HAP-1 (cell line): ENCODE measurements at regions not wholly inside any gene's neighbourhood (a gene's known extent, or its start where the extent isn't known, plus 50 kb on each side); places are given as distances from the start of the nearest gene placed in this dataset.

Experiments
- DNase-seq, 2 experiments: peaks; one replicate each; pipeline ENCODE4 v3.0.0-alpha.2; 2016 to 2020; ENCODE audit warnings: low spot score in 2 of 2
- H3K27me3 ChIP-seq: fragments of 250-450 bp; sonication (Bioruptor Pico); 2 replicates; pipeline ENCODE4 v1.5.1; 2020; ENCODE audit warnings: low read depth, mild to moderate bottlenecking, moderate library complexity
- H3K36me3 ChIP-seq: fragments of 250-450 bp; sonication (Bioruptor Pico); replicated peaks from 2 replicates; pipeline ENCODE4 v1.5.1; 2020; ENCODE audit warnings: mild to moderate bottlenecking
- H3K4me1 ChIP-seq: fragments of 250-450 bp; sonication (Bioruptor Pico); 2 replicates; pipeline ENCODE4 v1.5.1; 2020; ENCODE audit warnings: mild to moderate bottlenecking
- H3K4me3 ChIP-seq: fragments of 250-450 bp; sonication (Bioruptor Pico); 2 replicates; pipeline ENCODE4 v1.5.1; 2020; ENCODE audit warnings: mild to moderate bottlenecking, moderate library complexity
- H3K9me3 ChIP-seq: fragments of 250-450 bp; sonication (Bioruptor Pico); 2 replicates; pipeline ENCODE4 v1.5.1; 2020; ENCODE audit warnings: mild to moderate bottlenecking, moderate library complexity
- in situ Hi-C: fragments of 300-500 bp; cut with MboI; formaldehyde crosslinking; loops from 3 replicates; pipeline ENCODE4 v1.14.3; 2020; ENCODE audit warnings: low sequenced_read_pairs, inconsistent platforms, mixed read lengths

DNA sequence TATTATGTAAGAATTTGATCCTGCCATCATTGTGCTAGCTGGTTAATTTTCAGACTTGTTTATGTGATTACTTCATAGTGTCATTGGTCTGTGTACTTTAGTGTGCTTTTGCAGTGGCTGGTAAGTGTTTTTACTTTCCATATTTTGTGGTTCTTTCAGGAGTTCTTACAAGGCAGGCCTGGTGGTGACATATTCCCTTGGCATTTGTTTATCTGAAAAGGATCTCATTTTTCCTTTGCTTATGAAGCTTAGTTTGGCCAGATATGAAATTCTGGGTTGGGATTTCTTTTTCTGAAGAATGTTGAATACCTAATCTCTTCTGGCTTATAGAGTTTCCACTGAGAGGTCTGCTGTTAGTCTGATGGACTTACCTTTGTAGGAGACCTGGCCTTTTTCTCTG, 72.8 kb upstream of the MC4R start:
- no peaks in the 10 kb centered on the region for H3K4me1 ChIP-seq
- H3K27me3 ChIP-seq, result no peaks in the 10 kb centered on the region; the same call in 1 of the 2 replicates
- no peaks in the 10 kb centered on the region for H3K36me3 ChIP-seq
- no peak for DNase-seq
- no peaks in the 10 kb centered on the region for H3K9me3 ChIP-seq
- in situ Hi-C loops, result no loop called here
- no peak overlapping the region for H3K4me3 ChIP-seq

DNA sequence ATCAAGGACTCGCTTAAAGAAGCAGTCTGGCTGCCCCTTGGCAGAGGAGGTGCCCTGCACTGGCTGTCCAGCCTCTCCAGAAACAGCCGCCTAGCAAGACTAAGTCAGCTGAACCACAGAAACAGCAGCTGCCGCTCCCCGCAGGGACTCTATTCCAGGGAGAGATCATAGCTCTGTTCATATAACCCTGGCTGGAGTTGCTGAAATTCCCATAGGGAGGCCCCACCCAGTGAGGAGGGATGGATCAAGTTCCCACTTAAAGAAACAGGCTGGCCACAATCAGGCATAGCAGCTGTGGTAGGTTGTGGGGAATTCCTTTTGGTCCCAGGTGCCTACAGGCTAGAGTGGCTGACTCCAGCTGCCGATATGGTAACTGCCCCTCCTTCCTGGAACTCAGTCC, 74.2 kb upstream of the MC4R start:
- no peak for DNase-seq

DNA sequence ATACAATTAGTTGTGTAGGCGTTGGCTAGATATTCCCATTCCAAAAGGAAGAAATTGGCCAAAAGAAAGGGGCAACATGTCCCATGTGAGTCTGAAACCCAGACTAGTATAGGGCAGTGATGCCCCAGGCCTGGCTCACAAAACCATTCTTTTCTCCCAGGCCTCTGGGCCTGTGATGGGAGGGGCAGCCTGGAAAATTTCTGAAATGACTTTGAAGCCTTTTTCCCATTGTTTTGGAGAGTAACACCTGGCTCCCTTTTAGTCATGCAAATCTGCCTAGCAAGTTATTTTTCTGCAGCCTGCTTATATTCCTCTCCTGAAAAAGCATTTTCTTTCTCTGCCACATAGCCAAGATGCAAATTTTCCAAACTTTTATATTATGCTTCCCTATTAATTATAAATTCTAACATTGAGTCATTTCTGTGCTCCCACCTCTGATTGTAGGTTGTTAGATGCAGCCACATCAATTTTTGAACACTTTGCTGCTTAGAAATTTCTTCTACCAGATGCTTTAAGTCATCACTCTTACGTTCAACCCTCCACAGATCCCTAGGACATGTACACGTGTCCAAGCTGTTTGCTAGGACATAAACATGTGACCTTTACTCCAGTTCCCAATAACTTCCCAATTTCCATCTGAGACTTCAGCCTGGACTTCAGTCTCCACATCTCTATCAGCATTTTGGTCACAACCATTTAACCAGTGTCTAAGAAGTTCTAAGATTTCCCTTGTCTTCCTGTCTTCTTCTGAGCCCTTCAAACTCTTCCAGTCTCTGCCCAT, 76.1 kb upstream of the MC4R start:
- in situ Hi-C loops, result no loop called here
- no peaks in the 10 kb centered on the region for H3K4me1 ChIP-seq
- no peaks in the 10 kb centered on the region for H3K36me3 ChIP-seq
- no peak overlapping the region for H3K4me3 ChIP-seq
- DNase-seq, result no peak
- no peaks in the 10 kb centered on the region for H3K9me3 ChIP-seq
- no peaks in the 10 kb centered on the region; the same call in 1 of the 2 replicates for H3K27me3 ChIP-seq

More for the DNA sequence above, 74.2 kb upstream of the MC4R start:
- H3K27me3 ChIP-seq, result no peaks in the 10 kb centered on the region; the same call in 1 of the 2 replicates
- H3K4me3 ChIP-seq, result no peak overlapping the region
- H3K9me3 ChIP-seq, result no peaks in the 10 kb centered on the region
- H3K36me3 ChIP-seq, result no peaks in the 10 kb centered on the region
- H3K4me1 ChIP-seq, result no peaks in the 10 kb centered on the region
- in situ Hi-C loops, result no loop called here

DNA sequence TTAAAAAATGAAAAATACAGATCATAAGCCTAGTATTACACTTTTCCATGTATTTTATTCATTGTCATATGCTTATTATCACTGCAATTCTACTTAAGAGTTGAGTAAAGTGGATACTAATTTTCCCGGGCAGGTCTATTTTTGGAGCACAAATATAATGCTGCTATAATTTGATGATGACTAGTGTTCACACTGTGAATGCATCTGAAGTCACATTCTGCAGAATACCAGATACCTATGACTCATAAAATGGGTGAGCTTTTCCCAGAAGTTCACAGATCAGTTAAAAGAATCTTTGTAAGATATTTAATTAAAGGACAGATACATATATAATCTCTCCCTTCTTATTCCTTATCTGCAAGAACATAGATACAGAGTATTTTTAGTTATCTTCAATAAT, 79.8 kb upstream of the MC4R start:
- H3K27me3 ChIP-seq, result no peaks in the 10 kb centered on the region
- DNase-seq, result no peak
- no peaks in the 10 kb centered on the region for H3K36me3 ChIP-seq
- H3K4me3 ChIP-seq, result no peak overlapping the region
- in situ Hi-C loops, result no loop called here
- H3K9me3 ChIP-seq, result no peaks in the 10 kb centered on the region
- H3K4me1 ChIP-seq, result no peaks in the 10 kb centered on the region

DNA sequence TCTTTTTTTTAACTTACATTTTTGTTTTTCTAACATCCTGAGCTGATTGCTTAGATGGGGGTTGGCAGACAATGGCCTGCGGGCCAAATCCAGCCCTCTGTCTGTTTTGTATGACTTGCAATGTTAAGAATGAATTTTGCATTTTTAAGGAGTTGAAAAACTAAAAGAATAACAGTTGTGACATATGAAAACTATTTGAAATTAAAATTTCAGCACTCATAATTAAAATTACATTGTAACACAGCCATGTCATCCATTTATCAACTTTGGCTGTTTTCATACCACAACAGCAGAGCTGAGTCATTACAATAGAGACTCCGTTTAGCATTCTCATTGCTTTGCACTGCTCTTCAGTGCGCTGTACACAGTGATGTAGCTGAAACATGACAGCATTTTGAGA, 94.1 kb upstream of the MC4R start:
- no peaks in the 10 kb centered on the region for H3K9me3 ChIP-seq
- H3K4me1 ChIP-seq, result no peaks in the 10 kb centered on the region
- no peak overlapping the region for H3K4me3 ChIP-seq
- H3K27me3 ChIP-seq, result 0 out of 2 replicates have a peak, but pooled peaks cover 2% of the 10 kb centered on the region
- no peak for DNase-seq
- no peaks in the 10 kb centered on the region for H3K36me3 ChIP-seq
- in situ Hi-C loops, result no loop called here

DNA sequence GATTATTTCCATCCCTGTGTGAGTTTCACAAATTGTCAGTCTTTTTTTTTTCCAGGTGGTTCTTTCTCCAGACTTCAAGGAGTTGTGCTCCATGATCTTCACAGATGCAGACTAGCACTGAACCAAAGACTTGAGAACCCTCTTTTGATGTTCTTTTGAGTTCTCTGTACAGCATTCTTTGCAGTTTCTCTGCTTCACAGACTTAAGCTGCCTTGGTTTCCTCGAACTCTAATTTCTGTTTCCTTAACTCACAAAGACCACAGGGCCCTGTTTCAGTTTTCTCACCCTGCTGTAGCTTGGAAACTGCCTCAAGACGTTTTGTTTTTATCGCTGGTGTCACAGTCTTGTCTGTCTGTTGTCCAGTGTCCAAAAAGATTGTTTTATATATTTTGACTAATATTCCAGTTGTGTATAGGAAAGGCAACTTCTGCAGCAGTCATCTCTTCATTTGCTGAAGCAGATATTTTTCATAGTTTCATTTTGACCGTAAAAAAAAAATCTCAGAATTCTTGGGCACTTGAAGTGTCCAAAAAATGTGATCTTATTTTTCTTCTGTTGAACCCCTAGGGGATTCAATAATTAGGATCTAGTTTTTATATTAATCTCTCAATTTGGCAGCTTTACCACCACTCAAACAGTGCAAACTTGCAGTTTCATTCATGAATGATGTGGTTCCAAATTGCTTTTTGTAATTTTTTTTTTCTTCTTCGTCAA, 97.0 kb upstream of the MC4R start:
- Histone ChIP-seq H3K9me3 (no peaks in the 10 kb centered on the region), H3K27me3 (0 out of 2 replicates have a peak, but pooled peaks cover 2% of the 10 kb centered on the region), H3K4me3 (no peak overlapping the region), H3K36me3 (no peaks in the 10 kb centered on the region), H3K4me1 (no peaks in the 10 kb centered on the region)
- no peak for DNase-seq
- in situ Hi-C loops, result no loop called here

DNA sequence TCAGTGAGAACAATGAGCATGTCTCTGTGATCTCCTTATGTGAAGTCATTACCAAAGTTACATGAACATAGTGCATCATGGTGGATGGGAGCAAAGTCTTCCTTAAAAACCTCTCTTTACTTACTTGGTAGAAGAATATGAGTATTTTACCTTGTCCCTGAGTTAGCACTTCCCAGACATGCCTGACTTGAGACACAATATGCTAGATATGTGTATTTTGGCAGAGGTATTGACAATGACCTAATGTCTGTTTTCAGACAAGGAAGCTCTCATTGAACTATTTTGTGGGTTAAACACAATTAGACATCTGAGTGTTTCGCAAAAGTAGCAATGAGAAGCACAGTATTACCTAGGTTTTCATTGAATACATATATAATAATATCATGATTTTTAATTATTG, 99.1 kb upstream of the MC4R start:
- Histone ChIP-seq H3K4me1 (no peaks in the 10 kb centered on the region), H3K4me3 (no peak overlapping the region), H3K36me3 (no peaks in the 10 kb centered on the region), H3K9me3 (no peaks in the 10 kb centered on the region), H3K27me3 (0 out of 2 replicates have a peak, but pooled peaks cover 2% of the 10 kb centered on the region)
- in situ Hi-C loops, result no loop called here
- DNase-seq, result no peak

DNA sequence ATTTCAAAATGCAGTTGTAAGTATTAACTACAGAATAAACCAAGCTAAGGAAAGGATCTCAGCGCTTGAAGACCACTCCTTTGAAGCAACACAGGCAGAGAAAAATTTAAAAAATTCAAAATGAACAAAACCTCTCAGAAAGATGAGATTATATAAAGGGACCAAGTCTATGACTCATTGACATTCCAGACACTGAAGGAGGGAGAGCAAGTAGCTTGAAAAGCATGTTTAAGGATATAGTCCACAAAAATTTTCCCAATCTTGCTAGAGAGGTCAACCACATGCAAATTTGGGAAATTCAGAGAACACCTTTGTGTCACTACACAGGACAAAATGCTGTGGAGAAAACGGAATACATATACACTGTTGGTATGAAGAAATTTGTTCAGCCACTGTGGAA, 112.6 kb upstream of the MC4R start:
- H3K4me1 ChIP-seq, result no peaks in the 10 kb centered on the region
- in situ Hi-C loops, result no loop called here
- no peaks in the 10 kb centered on the region for H3K9me3 ChIP-seq
- no peaks in the 10 kb centered on the region for H3K27me3 ChIP-seq
- DNase-seq, result no peak
- H3K4me3 ChIP-seq, result no peak overlapping the region
- no peaks in the 10 kb centered on the region for H3K36me3 ChIP-seq

DNA sequence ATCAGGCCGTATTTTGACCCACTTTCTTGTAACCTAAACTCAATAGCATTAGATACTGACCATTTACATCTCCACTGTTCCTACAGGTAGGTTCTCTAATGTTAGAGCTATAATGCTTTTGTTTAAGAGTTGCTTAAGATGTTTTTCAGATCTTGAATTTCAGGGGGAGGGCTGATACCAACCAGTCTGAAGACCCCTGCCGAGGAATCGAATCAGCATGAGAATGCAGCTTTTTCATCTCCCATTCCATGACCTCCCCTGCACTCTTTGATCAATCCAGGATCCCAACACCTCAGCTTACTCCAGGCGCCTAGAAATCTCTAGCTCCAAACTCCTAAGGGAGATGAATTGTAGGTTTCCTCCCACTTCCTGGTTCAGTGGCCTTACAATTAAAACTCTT, 120.5 kb upstream of the MC4R start:
- DNase-seq, result no peak
- H3K9me3 ChIP-seq, result no peaks in the 10 kb centered on the region
- H3K27me3 ChIP-seq, result no peaks in the 10 kb centered on the region
- no peaks in the 10 kb centered on the region for H3K4me1 ChIP-seq
- H3K4me3 ChIP-seq, result no peak overlapping the region
- H3K36me3 ChIP-seq, result no peaks in the 10 kb centered on the region
- in situ Hi-C loops, result no loop called here

DNA sequence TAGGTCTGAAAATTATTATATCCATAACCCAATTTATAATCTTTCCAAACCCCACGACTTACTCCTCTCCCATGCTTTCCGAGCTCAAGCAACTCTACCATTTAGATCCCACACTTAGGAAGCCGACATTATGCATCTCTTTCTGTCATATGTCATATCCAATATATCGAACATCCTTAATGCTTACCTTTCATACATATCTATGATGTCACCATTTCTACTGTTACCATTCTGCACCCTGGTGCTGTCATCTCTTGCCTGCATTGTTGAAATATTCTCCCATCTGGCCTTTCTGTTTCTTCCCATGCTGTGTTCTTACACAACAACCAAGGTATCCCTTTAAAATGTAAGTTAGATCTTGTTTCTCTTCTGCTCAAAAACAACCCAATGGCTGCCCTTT, 127.1 kb upstream of the MC4R start:
- Histone ChIP-seq H3K27me3 (peaks cover 17% of the 10 kb centered on the region; the same call in 1 of the 2 replicates), H3K36me3 (no peaks in the 10 kb centered on the region), H3K4me3 (no peak overlapping the region), H3K4me1 (no peaks in the 10 kb centered on the region), H3K9me3 (no peaks in the 10 kb centered on the region)
- DNase-seq, result no peak
- in situ Hi-C loops, result no loop called here

DNA sequence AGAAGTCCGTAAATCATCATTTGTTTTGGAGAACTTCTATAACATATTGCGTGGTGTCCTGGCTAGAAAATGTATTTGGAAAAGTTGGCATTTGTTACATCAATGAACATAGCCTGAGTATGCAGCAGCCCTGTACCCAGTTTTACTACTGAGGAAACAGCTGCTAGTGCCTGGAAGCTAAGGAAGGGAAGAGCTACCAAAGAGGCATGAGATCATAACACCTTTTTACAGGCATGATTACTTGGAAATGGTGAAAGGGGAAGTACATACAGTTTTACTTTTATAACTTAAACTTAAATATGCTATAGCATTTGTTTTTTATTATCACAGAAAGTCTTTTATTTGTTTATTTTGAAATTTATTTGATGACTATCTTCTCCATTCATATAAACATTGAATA, 128.4 kb upstream of the MC4R start:
- Histone ChIP-seq H3K4me1 (no peaks in the 10 kb centered on the region), H3K36me3 (no peaks in the 10 kb centered on the region), H3K4me3 (no peak overlapping the region), H3K27me3 (peaks cover 17% of the 10 kb centered on the region; the same call in 1 of the 2 replicates), H3K9me3 (no peaks in the 10 kb centered on the region)
- no peak for DNase-seq
- in situ Hi-C loops, result no loop called here

DNA sequence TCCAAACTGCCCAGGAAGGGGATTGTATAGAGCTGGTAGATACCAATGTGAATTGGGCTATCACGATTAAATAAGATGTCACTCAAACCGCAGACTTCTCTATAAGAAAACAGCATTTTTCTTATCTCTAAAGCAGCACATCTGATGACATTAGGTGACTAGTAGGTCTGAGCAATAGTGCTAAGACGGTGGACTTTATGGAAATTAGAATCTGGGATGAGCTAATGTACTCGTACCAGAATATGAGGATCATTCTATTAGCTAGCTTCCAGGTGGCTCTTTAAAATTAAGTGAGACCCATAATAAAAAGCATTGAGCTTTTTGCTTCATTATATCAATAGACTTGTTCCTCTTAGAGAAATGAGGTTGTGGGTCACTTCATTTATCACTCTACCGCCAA, 130.0 kb upstream of the MC4R start:
- Histone ChIP-seq H3K9me3 (no peaks in the 10 kb centered on the region), H3K36me3 (no peaks in the 10 kb centered on the region), H3K27me3 (peaks cover 17% of the 10 kb centered on the region; the same call in 1 of the 2 replicates), H3K4me3 (no peak overlapping the region), H3K4me1 (no peaks in the 10 kb centered on the region)
- no peak for DNase-seq
- in situ Hi-C loops, result no loop called here

DNA sequence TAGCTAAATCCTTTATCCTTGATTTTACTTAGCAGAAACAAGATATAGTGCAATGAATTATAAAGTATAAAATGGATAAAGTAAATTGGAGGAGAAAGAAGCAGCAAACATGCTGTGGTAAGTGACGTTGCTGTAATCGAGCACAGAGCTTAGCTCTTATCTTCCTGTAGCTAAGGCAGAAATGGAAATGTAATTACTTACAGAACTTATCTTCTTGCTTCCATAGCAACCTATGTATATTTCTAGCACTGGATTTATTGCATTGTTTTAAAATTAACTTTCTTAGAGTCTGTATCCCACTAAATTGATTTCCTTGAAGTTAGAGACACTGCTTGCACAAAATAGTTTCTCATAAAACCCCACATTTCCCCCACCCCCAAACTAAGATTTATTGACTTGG, 130.6 kb upstream of the MC4R start:
- Histone ChIP-seq H3K36me3 (no peaks in the 10 kb centered on the region), H3K4me1 (no peaks in the 10 kb centered on the region), H3K9me3 (no peaks in the 10 kb centered on the region), H3K4me3 (no peak overlapping the region), H3K27me3 (peaks cover 17% of the 10 kb centered on the region; the same call in 1 of the 2 replicates)
- DNase-seq, result no peak
- in situ Hi-C loops, result no loop called here

DNA sequence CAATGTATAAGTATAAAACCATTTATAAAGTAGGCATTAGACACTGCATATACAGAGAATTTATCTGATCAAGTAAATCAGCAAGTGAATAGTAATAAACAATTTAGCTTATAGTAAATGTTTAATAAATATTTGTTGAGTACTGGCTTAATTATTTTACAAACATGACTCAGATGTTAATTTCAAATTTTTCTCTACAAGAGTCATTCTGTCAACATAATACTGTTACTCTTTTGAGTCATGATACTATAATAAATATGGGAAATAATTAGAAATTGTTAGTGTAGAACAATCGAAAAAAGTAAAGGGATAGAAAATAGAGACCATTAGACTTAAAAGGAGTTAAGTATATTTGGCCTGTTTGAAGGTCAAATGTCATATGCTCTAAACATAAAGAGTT, 133.6 kb upstream of the MC4R start:
- Histone ChIP-seq H3K36me3 (no peaks in the 10 kb centered on the region), H3K9me3 (no peaks in the 10 kb centered on the region), H3K4me1 (no peaks in the 10 kb centered on the region), H3K4me3 (no peak overlapping the region), H3K27me3 (no peaks in the 10 kb centered on the region)
- DNase-seq, result no peak
- in situ Hi-C loops, result no loop called here
